ENCODE measurements at regions not wholly inside any gene's neighbourhood (a gene's known extent, or its start where the extent isn't known, plus 50 kb on each side); places are given as distances from the start of the nearest gene placed in this dataset.
"Not testable (repeated sequence)": the region's sequence is repeated elsewhere in the genome, so short reads cannot be mapped to it uniquely, and the experiment has no call there.

DNA sequence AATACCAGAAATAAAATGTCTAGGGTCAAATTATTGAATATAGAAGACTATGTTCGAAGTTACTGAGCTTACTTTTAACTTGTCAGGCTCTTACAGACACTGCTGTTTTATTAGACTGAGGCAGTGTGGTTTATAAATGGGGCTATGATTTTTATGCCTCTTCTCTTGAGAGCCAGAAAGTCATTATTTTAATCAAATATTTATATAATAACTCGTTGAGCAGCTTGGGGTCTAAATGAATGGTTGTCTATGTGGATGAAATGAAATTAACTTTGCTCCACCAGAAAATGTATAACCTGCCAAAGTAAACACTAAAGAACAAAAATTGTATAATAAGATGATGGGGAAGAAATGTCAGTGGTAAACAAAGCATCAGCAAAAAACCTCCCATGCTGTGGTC lies 175.6 kb upstream of the THSD7A start:
- no peak for DNase-seq

DNA sequence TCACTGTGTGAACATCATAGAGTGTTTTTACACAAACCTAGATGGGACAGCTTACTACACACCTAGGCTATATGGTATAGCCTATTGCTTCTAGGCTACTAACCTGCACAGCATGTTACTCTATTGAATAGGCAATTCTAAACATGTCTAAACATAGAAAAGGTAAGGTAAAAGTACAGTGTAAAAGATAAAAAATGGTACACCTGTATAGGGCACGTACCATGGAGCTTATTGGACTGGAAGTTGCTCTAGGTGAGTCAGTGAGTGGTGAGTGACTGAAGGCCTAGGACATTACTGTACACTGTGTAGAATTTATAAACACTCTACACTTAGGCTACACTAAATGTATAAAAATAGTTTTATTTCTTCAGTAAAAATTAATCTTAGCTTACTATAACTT lies 182.0 kb upstream of the THSD7A start:
- DNase-seq: no peak

DNA sequence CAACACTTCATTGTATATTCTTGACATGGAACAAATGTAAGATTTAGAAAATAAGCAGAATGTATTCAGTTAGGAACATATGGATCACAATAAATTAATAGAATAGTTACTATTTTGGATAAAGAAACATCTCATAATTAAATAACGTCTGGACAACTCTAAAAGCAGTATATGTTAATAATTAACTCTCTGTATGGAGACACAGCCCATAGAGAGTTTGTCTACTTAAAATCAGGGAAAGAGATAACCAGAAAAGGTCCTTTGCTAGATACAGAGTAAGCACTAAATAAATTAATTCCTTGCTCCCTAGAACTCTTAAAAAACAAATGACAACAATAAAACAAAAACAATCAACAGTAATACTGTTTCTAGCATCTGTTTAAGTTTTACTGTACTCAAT lies 184.4 kb upstream of the THSD7A start:
- no peak for DNase-seq

GRCh38 chr7:12017046-12017445 lies 185.0 kb upstream of the THSD7A start:
- DNase-seq: no peak

DNA sequence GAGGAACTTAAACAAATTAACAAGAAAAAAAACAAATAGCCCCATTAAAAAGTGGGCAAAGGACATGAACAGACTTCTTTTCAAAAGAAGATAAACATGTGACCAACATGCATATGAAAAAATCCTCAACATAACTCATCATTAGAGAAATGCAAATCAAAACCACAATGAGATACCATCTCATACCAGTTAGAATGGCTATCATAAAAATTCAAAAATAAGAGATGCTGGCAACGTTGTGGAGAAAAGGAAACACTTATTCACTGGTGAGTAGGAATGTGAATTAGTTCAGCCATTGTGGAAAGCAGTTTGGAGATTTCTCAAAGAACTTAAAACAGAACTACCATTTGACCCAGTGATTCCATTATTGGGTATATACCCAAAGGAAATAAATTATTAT lies 189.1 kb upstream of the TMEM106B start:
- DNase-seq: not testable (repeated sequence)

GRCh38 chr7:12025246-12025645 lies 185.8 kb upstream of the TMEM106B start:
- DNase-seq: no peak

DNA sequence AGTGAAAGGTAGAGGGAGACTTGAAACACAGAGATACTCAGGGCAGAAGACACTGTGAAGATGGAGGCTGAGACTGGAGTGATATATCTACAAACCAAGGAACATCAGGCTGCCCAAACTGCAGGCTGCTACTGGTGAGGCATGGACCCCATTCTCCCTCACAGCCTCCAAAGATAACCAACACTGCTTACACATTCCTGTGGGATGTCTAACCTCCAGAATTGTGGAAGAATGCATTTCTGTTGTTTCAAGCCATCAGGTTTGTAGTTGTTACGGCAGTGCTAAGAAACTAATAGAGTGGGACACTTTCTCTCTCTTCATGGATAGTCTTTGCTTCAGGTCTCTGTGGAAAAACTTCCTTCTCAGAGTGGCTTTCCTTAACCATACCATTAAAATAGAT lies 182.6 kb upstream of the TMEM106B start:
- no peak for DNase-seq

DNA sequence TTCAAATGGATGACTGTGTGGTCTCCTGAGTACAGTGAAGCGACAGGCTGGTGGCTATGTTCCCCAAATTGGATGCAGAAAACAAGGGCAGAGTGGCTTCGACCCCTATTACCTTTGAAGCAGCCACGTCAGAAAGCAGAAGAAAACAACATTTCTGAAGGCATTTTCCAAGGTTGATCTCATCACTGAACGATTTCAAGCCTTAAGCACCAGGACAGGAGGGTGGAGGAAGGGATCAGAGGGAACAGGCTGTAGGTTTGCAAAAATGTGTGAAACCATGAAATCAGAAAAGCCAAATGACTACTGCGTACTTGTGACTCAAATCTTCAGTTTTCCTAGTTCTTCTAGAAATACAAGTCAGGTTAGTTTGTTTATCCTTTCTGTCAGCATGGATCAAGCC lies 181.0 kb upstream of the TMEM106B start:
- DNase-seq: no peak

- no peak for DNase-seq
Measured at GRCh38 chr7:12031186-12031585, 179.9 kb upstream of the TMEM106B start.

DNA sequence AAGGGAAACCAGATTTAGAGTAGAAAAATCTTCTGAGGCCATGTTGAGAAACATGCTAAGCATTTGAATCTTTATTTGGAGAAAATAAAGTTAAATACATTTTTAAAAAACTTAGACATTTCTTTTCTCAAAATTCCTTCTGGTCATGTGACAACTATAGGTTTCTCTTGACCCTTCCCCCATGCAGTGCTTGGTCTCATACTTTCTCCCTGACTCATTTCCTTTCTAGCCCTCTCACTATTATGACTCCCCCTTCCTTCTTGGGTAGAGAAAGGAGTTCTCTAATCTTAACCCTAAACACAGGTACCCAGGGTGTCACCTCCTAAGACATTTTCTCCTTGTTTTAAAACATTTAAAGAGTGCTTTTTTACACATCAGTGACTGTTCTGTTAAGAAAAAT lies 179.5 kb upstream of the TMEM106B start:
- no peak for DNase-seq

DNA sequence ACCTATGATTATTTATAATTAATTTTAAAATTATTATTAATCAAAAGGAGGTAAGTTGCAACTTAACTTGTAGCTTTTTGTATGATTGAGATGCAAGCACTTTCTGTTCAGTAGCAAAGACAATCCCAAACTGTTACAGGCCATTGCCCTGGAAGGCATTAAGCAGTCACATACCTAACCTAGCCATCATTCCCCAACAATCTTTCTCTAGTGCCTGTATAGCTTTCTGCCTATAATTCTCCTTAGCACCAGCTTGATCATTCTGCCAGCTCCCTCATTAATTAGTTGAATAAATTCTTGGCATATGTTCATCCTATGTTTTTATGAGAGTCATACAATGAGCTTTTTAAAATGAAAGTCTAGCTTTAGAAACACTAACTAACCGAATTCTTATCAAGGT lies 178.9 kb upstream of the TMEM106B start:
- no peak for DNase-seq

- not testable (repeated sequence) for DNase-seq
Measured at GRCh38 chr7:12043457-12043856, 167.6 kb upstream of the TMEM106B start.

DNA sequence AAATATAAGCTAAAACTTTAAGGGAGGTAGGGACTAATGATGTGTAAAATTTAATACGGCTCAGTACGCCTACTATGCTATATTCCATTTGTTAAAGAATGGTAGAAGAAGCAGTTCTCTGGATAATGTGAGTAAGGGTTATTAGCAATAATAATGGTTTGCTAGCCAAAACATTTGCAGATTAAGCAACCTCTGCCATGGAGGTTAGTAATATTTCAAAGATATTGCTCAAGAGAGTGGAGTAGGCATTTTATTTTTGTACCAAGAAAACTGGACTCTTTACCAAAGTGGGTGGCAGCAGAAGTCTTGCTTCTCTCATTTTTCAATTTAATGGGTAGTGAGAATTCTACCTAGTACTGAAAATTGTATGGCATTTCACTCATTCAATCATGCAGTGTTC lies 158.9 kb upstream of the TMEM106B start:
- no peak for DNase-seq

- no peak for DNase-seq
Measured at GRCh38 chr7:12053561-12053960, 157.5 kb upstream of the TMEM106B start.

DNA sequence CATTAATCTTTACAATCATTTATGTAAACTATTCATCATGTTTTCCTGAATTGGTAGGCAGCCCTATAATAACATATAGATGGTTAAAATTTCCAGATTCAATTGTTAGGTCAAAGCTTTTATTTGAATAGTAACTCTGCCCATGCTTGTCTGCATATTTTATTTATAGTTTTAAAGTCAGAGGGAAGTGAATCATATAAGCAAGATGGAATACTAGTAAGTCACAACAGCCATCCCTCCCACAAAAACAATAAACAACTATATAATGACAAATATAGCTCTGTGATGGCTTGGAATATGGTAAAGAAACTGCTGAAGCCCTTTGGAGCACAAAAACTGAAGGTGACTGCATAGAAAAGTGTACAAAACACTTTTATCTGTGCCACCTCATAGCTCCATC lies 156.3 kb upstream of the TMEM106B start:
- DNase-seq: no peak

- no peak for DNase-seq
Measured at GRCh38 chr7:12056381-12056780, 154.7 kb upstream of the TMEM106B start.

DNA sequence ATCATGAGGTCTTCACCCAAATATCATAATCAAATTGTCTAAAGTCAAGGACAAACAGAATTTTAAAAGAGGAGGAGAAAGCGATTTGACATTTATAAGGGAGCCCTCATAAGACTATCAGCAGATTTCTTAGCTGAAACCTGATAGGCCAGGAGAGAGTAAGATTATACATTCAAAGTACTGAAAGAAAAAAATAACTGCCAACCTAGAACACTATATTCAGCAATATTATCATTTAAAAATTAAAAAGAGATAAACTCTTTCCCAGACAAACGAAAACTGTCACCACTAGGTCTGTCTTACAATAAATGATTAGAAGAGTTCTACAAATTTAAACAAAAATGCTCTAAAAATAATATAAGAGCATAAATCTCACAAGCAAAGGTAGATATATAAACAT lies 154.1 kb upstream of the TMEM106B start:
- DNase-seq: no peak

- DNase-seq: no peak
Measured at GRCh38 chr7:12062062-12062461, 149.0 kb upstream of the TMEM106B start.

DNA sequence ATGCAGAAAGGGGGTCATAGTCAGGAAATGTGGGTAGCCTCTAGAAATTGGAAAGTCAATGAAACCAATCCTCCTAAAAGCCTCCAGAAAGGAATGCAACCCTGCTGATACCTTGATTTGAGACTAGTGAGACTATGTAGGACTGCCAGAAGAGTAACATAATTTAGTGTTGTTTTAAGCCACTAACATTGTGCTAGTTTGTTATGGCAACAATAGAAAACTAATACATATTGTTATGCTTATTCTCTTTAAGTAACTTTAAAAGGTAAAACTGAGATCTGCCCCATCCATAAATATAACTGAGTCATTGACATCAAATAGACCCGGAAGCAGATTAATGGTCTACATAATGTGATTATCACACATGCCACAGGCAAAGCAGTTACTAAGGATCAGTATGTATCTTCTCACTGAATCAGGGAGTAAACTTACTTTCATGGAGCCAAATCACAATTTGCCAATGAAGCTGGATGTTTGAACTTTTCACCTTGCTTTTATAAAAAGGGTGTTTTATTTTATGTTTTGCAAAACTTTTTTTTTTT lies 146.4 kb upstream of the TMEM106B start:
- no peak for DNase-seq

GRCh38 chr7:12066004-12066403 lies 145.1 kb upstream of the TMEM106B start:
- DNase-seq: no peak

DNA sequence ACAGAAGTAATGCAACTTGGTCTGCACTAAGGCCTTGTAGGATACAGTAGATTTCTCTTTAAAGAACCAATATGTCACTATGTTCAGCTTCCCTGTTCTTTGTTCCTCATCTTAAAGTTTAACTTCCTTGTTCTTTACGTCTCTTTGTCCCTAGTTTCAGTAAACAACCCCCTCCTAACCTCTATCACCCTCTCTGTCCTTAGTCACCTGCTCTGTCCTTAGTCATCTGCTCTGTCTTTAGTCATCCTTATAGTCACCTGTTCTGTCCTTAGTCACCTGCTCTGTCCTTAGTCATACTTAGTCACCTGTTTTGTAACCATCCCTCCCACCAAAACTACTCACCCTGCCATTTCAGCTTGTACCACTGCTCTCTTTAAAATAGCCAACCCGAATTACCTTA lies 144.6 kb upstream of the TMEM106B start:
- no peak for DNase-seq

DNA sequence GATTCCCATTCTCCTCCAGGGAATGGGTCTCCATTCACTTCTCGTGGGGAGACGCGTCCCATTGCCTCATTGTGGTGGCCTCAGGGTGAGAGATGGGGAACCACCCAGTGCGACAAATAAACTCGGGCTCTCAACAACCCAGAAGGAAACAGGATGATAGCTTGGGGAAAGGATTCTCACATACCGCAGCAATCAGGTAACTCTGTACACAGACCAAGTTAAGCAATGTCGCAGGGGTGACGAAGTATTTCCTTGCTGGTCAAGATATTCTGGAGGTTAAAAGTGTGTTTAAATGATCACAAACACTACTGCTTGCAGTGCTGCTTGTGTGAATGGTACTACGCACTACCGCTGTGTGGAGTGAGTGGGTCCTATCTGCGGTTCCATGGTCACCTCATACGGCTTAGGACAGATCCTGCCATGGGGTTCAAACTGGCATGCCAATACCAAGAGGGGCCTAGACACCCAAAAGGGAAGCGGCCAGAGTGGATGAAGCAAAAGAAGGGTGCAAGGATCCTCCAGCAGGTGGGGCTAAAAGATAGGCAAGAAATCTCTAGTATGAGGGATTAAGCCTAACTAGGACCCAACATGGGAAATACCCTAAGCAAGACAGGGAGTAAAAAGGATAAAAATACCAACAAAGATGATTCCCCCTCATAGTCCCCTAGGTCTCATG lies 143.8 kb upstream of the TMEM106B start:
- DNase-seq: peak; percentile 35

- no peak for DNase-seq
Measured at GRCh38 chr7:12069757-12070156, 141.3 kb upstream of the TMEM106B start.

GRCh38 chr7:12074889-12075288 lies 136.2 kb upstream of the TMEM106B start:
- no peak for DNase-seq

GRCh38 chr7:12080006-12080405 lies 131.1 kb upstream of the TMEM106B start:
- no peak for DNase-seq
